GM19463 (cell line): ENCODE measurements at regions not wholly inside any gene's neighbourhood (a gene's known extent, or its start where the extent isn't known, plus 50 kb on each side); places are given as distances from the start of the nearest gene placed in this dataset.
A peak's percentile ranks its signal among the peaks of the same experiment; 100 is the strongest.
"Not testable (repeated sequence)": the region's sequence is repeated elsewhere in the genome, so short reads cannot be mapped to it uniquely, and the experiment has no call there.

Experiments
- ATAC-seq: cut with Tn5 transposase; IDR thresholded peaks from one replicate; pipeline ENCODE4 v1.9.1; 2021; ENCODE audit warnings: mild to moderate bottlenecking, moderate library complexity; ENCODE audit not compliant: unreplicated experiment

DNA sequence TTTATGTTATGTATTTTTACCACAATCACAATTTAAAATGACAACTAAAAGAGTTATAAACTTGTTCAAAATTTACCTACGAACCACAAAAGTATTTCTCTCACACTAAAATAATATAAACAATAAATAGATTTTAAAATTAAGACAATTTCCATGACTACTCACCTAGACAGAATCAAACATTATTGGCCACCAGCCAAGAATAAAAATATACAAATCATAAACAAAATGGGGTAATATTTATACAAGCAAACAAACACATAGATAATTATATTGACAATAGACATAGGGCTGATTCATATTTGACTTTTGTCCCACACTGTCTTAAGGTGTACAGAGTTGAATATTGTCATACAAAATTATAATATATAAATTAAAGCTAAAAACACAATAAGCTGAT lies 119.6 kb upstream of the ZNF92 start:
- no peak for ATAC-seq

DNA sequence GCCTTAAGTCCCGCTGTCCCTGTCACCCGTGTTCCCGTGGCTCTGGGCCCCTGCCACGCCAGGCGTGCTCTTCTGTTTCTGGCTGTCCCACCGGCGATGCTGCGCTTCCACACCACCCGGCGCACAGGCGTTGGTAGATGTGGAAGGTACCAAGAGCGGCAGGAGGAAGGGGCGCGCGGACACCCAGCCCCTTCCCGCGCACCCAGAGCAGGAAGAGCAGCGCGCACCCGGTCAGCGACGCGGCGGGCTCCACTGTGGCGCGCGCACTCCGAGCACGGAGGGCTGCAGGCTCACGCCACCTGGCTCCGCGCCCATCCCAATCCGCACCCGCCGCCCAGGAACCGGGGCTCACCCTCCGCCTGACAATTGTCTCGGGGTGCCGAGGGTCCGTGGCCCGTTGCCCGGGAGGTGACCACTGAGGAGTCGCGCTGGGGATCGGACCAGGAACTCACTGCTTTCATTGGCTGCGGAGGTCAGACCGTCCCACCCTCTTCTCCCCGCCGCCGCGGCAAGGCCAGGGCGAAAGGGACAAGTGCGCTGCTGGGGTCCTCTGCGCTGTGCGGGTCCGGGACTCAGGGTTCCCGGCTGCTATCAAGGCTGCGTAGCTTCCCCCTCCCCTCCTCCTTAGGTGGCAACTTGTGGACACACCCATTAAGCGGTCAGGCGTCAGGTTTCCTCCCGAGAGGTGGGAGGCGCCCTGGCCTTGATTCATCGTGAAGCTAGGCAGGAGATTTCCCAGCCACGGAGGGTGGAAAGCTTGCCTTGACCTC lies 121.6 kb upstream of the ZNF92 start:
- peak; percentile 69 for ATAC-seq

DNA sequence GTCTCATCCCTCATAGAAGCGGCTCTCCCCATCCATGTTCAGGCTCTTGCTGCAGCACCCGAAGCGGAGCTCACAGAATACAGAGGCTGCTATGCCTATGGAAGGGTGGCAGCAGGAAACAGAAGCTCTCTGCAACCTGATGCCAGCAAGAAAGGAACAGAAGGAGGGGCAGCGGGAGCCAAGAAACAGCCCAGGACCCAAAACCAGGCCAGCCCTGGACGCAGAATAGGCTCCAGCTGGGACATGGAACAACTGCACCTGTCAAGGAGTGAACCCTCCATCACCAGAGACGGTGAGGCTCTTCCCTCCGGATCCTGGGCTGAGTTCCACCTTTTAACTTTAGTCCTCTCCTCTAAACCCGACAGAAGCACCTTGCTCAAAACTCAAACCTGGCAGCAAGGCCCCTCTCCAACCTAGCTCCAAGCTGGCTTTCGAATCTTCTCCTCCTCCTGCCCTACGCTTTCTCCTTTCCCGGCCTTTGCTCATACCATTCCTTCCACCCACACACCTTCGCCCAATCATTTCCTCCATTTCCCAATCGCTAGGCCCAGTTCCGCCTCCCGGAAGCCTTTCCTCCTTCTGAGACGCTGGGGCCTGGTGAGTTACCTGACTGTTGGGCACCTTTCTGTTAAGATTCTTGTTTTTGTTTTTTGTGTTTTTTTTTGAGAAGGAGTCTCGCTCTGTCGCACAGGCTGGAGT lies 122.8 kb upstream of the ZNF92 start:
- no peak for ATAC-seq

DNA sequence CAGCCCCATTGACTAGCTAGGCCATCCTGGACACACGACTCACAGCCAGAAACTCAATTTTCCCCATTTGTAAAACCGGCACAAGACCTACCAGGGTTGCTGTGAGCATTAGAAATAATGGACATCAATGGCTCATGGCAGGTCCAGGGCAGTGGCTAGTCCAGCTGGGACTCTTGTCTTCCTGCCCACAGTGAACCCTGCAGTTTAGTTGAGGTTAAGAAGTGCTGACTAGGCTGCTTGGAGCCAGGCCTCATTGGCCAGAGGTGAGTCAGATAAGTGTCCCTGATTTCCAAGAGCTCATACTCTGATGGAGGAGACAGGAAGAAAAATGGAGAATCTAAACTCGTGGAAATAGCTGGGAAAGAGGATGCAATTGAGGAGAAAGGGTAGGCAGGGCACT lies 123.4 kb upstream of the ZNF92 start:
- ATAC-seq: no peak

DNA sequence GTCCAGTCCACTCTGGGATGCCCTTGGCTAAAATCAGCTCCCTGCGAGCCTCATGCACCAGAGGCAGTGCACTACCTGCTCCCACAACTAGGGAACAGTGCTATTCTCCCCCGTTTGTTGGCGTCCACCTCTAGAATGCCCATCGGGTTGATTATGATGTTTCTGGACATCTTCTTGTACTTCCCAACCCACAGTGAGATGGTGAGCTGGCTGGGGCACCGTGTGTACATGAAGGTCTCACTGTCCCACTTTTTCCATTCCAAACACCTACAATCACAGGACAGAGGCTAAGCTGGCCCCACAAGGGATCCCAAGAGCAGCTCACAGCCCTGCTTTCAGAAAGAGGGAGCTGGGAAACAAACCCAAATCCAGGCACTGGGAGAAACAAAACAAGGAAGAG lies 126.2 kb upstream of the ZNF92 start:
- ATAC-seq: no peak

DNA sequence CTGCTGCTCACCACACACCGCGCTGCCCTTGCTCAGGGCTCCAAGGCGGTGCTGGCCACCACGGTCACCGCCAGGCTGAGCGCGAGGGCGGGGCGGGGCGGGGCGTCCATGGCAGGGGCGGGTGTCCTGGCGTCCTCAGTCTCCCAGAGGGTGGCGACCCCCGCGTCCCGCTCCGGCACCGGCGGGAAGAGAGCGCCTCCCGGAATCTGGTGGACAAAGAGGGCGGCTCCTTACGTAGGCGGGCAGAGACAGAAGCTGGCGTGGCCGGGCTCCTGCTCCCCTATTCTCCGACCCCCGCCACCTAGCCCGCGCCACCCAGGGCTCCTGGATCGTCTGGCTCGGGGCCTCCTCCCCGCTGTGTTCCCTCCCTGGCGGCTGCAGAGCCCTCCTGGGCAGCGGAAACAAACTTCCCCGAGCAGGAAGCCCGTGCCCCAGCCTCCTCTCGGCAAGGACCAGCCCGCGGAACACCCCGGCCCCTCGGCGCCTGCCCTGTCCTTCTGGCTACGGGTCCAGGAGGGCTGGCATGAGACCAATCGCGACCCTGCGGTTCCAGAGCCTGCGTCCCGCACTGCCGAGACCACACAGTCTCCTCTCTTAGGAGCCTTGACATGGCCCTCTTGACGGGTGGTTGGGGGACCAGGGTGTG lies 133.8 kb upstream of the ZNF92 start:
- peak; percentile 55 for ATAC-seq

DNA sequence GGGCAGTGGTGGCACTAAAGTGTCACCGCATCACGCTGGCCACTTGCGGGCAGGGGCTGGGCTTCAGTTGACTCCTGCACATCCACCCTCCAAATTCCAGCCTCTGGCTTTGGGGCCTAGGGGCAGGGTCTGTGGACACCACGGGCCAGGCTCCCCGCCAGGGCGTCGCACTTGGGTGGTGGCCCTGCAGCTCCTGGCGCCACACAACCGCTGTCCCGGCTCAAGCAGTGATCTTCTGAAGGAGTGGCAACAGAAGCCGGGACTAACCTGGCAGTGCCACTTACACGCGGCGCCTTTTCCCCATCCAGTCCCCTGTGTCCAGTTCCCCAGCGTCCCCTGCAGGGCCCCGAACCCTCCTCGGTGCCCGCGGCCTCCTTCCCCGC lies 134.3 kb upstream of the ZNF92 start:
- no peak for ATAC-seq

DNA sequence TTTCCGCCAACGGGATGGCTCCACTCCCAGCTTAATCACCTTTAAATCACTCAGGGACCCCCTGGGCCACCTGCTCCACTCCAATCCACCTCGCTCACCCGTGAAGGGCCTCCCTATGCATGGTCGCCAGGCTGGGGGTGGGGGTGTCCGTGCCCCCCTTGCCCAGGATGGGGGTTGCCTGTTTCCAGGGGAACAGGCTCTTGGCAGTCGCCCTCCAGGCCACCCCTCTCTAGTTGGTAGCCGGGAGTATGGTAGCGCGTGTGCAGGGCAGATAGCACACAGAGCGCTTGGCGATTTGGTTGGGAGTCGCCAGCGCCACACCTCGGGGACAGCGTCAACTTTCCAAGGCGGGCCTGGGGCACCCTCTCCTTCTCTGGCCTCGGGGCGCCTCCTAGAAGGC lies 134.9 kb upstream of the ZNF92 start:
- no peak for ATAC-seq

DNA sequence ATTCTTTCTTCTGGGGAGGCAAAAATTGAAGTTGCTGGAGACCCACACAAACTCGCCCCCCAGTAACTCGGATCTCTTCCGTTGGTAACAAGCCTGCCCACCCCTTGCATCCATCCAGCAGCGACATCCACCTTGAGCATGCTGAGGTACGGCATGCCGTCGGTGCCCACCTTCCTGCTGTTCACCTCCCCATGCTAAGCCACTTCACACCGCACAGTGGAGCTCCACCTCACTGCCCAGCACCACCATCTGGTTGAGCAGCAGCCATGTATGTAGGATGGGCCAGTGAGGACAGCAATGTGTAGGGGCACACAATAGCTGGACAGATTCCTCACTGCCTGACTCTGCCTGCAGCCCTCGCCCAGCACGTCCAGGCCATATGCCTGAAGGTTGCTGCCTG lies 138.1 kb upstream of the ZNF92 start:
- ATAC-seq: no peak

DNA sequence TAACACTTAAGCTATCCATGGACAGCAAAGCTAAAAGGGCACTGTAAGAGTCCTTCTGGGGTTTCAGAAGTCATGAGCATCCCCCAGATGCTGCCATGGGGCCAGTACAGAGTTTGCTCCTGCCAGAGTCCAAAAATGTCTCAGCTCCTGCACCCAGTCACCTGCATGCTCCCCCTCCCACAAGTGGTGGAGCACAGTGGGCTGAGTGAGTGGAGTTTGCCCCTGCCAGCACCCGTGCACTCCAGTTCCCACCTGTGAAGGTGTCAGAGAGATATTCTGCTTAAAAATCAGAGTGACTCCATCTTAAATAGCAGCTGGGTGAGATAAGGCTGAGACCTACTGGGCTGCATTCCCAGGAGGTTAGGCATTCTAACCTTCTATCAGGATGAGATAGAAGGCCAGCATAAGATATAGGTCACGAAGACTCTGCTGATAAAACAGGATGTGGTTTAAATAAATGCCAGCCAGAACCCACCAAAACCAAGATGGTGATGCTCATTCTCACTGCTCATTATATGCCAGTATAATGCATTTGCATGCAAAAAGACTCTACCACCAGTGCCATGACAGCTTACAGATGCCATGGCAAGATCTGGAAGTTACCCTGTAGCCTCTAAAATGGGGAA lies 140.1 kb upstream of the ZNF92 start:
- no peak for ATAC-seq

DNA sequence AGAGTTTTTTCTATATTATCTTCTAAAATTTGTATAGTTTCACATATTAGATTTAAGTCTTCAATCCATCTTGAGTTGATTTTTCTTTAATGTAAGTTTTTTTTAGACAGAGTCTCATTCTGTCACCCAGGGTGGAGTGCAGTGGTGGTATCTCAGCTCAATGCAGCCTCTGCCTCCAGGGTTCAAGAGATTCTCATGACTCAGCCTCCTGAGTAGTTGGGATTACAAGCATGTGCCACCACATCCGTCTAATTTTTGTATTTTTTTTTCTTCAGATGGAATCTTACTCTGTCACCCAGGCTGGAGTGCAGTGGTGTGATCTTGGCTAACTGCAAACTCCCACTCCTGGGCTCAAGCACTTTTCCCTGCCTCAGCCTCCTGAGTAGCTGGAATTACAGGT lies 143.4 kb upstream of the ZNF92 start:
- no peak for ATAC-seq

DNA sequence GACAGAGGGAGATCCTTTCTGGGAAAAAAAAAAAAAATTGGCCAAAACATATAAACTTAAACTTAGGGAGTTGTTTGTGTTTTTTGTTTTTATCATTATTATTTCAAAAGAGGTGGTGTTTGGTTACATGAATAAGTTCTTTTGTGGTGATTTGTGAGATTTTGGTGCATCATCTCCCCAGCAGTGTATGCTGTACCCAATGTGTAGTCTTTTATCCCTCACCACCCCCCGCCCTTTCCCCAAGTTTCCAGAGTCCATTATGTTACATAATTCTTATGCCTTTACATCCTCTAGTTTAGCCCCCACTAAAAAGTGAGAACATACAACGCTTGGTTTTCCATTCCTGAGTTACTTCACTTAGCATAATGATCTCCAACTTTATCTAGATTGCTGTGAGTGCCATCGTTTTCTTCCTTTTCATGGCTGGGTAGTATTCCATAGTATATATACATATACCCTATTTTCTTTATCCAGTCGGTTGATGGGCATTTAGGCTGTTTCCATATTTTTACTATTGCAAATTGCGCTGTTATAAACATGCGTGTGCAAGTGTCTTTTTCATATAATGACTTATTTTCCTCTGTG lies 148.1 kb upstream of the ZNF92 start:
- no peak for ATAC-seq

DNA sequence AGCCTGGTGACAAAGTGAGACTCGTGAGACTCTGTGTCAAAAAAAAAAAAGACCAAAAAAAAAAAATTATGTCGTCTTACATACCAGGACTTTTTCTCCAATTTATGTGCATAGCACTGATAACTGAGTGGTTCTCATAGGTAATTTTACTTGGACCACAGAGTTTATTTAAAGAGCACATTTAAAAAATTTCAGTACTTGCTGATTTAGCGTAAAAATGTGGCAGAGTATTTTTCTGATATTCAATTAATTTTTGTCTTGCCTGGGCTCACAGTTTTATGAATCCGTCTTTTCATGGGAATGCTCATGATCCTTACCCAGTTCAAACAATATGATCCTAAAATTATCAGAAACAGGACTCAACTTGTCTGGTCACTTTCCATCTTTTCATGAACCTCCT lies 151.0 kb upstream of the ZNF92 start:
- ATAC-seq: no peak

DNA sequence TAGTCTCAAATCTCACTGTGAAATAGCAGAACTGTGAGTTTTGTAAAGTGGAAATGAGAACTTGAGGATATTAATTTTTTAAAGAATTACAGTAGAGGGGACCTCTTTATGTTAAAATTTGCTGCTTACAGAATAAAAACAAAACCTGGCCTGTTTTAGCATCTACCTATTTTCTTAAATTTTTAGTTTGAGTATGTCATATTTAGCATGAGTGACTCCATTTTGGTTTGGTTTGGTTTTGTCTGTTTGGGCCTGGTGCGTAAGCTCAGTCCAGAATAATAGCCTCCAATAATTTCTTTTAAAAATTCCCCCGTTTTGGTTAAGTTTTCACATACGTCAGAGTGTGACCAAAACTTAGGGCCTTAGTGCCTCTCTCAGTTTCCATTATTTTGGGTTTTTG lies 152.0 kb upstream of the ZNF92 start:
- no peak for ATAC-seq

DNA sequence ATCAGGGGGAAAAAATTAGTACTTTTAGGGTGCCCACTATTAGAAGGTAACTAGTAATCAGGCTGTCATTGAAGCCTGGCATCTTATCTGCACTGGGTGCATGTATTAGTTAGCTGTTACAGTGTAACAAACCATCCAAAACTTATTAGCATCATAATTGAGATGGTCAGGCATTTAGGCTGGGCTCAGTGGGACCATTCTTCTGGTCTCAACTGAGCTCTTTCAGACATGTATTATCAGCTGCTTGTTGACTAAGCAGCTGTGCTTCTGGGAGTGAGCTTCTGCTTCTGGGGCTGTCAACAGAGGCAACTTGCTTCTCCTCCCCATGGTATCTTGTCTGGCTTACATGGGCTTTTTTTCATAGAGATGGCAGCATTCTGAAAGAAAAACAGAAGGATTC lies 154.0 kb upstream of the ZNF92 start:
- ATAC-seq: no peak

DNA sequence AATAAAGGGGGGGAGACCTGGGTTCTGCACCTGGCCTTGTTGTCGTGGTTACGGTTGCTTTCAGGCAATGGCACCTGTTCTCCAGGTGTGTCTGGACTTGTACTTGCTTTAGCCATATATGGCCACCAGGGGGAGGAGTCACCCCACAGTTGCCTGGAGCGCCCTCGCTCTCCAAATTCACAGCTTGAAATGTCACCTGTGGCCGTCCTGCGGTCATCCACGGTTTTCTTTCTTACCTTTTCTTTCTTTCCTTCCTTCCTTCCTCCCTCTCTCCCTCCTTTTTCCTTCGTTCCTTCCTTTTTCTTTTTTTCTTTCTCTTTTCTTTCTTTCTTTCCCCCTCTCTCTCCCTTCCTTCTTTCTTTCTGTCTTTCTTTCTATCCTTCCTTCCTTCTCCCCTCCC lies 157.2 kb upstream of the ZNF92 start:
- peak; percentile 81 for ATAC-seq

DNA sequence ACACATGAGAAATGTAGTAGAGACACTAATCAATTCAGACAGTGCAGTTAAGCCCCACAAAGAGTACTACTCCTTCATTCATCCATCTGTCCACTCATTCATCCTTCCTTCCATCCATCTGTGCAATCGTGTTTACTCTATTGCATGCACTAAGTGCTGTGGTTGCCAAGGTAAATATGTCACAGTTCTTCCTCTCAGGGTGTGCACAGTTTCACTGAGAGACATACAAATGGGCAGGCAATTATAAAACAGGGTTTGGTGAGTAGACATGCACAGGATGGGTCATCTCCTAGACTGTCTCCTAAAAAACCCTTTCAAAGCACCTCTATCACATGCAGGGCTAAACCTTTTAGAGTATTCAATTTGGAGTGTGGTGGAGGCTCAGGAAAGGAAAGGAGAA lies 160.4 kb upstream of the ZNF92 start:
- ATAC-seq: not testable (repeated sequence)

DNA sequence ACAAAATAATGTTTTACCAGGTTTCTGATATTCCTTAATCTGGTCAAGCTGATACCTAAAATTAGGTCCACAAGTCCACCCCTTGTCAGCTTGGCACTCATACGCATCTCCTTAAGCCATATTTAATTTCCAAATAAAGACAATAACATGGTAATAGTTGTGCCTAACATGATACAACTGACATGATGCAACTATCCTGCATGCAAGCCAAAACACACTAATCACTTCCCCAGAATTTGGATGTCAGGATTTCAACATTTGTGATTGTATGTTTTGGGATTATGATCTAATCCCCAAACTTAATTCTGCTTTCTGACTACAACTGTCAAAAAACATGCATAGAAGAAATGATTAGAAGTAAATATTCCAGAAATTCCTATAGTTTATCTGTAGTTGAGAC lies 174.4 kb upstream of the ZNF92 start:
- ATAC-seq: not testable (repeated sequence)

DNA sequence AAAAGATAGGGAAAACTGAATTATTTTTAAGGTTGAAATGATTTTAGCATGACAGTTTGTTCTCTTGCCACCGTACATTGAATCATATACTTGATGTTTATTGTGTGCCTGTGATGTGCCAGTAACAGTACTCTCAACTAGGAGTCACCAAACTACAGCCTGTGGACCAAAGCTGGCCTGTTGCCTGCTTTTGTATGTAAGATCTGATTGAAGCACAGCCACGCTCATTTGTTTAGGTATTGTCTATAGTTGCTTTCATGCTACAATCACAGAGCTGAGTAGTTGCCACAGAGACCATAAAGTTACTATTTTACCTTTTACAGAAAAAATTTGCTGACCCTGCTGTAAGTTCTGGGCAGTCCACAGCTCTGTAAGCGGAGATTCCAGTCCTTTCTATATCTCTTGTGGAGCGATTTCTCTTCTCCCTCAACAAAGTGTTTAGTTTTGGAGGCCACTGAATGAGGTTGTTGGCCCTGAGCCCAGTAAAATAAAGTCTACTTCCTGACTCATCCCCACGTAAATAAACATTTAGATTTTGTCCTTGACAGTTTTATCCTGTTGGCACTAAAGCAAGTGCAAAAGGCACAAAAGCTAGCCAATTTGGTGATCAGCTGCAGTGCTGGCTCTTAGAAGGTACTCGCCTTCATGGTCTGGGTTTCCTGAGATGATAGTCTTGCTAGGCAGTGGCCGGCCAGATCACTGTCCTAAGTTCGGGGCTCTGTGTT lies 180.2 kb upstream of the ZNF92 start:
- not testable (repeated sequence) for ATAC-seq

DNA sequence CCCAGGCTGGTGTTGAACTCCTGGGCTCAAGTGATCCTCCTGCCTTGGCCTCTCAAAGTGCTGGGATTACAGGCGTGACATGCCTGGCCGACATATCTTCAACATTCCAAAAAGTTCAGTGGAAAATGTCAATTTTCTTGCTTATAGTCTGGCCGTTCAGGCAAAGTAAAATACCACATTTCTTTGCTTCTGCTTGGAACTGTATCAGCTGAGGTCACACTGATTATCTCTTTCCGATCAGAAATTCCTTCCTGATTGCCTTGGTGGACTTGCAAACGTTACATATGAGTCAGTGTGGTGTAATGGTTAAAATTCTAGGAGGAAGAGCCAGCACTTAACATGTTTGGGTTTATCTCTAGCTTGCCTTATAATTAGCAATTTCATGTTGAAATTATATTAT lies 170.6 kb upstream of the ERV3-1 start:
- not testable (repeated sequence) for ATAC-seq

DNA sequence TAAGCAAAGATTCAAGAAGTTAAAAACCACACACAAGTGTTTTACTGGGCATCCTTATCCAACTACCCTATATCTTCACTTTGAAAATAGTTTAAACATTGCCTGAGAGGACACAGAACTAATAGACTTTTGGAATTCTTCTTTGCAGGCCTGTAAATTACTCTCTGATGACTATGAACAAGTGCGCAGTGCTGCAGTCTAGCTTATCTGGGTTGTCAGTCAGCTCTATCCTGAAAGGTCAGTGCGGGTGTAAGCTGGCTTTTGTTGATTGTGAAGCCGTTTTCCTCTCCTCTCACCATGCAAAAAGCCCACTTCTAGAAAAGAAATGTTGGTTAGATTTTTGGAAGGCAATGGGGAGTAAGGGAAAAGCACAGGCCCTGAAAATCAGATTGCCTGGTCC lies 143.6 kb upstream of the ERV3-1 start:
- not testable (repeated sequence) for ATAC-seq
